ENCODE measurements at regions not wholly inside any gene's neighbourhood (a gene's known extent, or its start where the extent isn't known, plus 50 kb on each side); places are given as distances from the start of the nearest gene placed in this dataset.

DNA sequence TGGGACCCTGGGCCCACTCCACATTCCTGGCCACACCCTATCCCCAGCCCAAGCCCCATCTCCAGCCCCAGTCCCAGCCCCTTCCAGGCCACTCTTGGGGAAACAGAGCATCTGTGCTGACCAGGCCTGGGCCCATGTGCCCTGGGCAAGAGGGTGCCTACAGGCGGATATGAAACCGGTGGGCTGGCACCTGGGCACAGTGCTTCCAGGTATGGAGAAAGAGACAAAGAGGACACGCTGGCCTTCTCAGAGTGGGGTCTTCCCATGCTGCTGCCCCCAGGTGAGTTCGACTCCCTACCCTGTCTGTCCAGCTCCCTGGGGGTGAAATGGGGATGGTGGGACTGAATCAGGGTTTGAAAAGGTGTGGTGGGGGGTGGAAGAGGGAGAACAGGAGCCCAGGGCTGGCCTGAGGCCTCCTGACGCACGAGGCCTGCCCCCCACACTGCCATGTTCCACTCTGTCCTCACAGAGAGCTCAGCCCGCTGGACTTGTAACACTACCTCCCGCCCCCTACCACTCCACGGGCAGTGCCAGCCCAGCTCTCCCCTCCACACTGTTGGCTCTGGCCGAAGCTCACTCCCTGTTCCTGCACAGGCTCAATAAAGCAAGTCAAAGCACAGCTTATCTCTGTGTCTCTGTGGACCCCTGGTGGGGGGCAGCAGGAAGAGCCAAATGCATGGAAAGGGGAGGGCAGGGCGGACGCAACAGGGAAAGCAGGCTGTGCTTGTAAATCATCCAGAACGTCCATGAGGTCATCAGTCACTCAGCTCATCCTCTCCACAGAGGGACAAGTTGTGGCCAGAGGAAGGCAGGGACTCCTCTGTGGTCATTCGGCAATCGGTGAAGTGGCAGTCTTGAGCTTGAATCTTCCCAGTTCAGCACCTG, 71.1 kb upstream of the TMEM97 start:
- H3K27me3 ChIP-seq (ENCODE audit: insufficient read depth, low read length): no peaks in the 10 kb centered on the region
- no peak overlapping the region for H3K56ac ChIP-seq (ENCODE audit: insufficient read length, low read depth, low read length)
- no peak overlapping the region for H2BK5ac ChIP-seq (ENCODE audit: insufficient read length, low read length)
- no peak overlapping the region for H2BK120ac ChIP-seq (ENCODE audit: low read depth, low read length, poor library complexity, severe bottlenecking)
- H2AK5ac ChIP-seq (ENCODE audit: insufficient read length, low read length): no peak overlapping the region
- H3K4me2 ChIP-seq (ENCODE audit: insufficient read depth, insufficient read length, low read length): no peak overlapping the region
- peak overlapping the region in 1 of 3 experiments; percentile 80; a peak in 1 of 7 replicates for H3K27ac Mint-ChIP-seq
- no peak overlapping the region for H3K4me3 Mint-ChIP-seq
- H3K14ac ChIP-seq (ENCODE audit: insufficient read depth, low read length): no peak overlapping the region
- no peaks in the 10 kb centered on the region for H3K79me1 ChIP-seq (ENCODE audit: insufficient read depth, low read depth, low read length, poor library complexity, severe bottlenecking)
- H4K8ac ChIP-seq (replicated peaks; ENCODE audit: insufficient read length, low read depth, low read length): no peak overlapping the region
- no peak overlapping the region for H3T11ph ChIP-seq (ENCODE audit: low read length)
- no peaks in the 10 kb centered on the region; a peak in 1 of 7 replicates for H3K36me3 Mint-ChIP-seq (ENCODE audit: insufficient read depth in 1 of 3, low read depth in 3 of 3)
- no peaks in the 10 kb centered on the region for H3K79me2 ChIP-seq (ENCODE audit: insufficient read depth, low read length)
- H4K91ac ChIP-seq (ENCODE audit: insufficient read length, low read depth, low read length): no peak overlapping the region
- H3K4me1 ChIP-seq (ENCODE audit: insufficient read depth, low read length): no peaks in the 10 kb centered on the region
- no peak overlapping the region for H3K27ac ChIP-seq (ENCODE audit: insufficient read length, low read depth, low read length)
- H4K5ac ChIP-seq (ENCODE audit: insufficient read length, low read depth, low read length): no peak overlapping the region
- no peak overlapping the region for H2BK20ac ChIP-seq (ENCODE audit: low read depth, low read length, poor library complexity, severe bottlenecking)
- no peaks in the 10 kb centered on the region; a peak in 1 of 5 replicates for H3K9me3 Mint-ChIP-seq
- no peak overlapping the region for H3K23ac ChIP-seq (ENCODE audit: insufficient read length, low read depth, low read length)
- no peaks in the 10 kb centered on the region for H3K9me3 ChIP-seq (ENCODE audit: control insufficient read depth, low read depth, low read length)
- H3K27me3 Mint-ChIP-seq (ENCODE audit: low read depth): peaks cover 15% of the 10 kb centered on the region
- no CpG with 5 or more reads among the region's 15 CpGs for WGBS (ENCODE audit: extremely low coverage, insufficient read length, low lambda C conversion rate)
- H3K9ac ChIP-seq (ENCODE audit: extremely low read depth, insufficient read length, low read length): no peak overlapping the region
- H2AFZ ChIP-seq (ENCODE audit: low read length): no peak overlapping the region
- H3K23me2 ChIP-seq (ENCODE audit: insufficient read length, low read depth, low read length, poor library complexity, severe bottlenecking): peaks cover 3% of the 10 kb centered on the region
- peaks cover 8 to 14% of the 10 kb centered on the region in 2 experiments for H3K4me1 Mint-ChIP-seq
- no peak overlapping the region for H3K4ac ChIP-seq (ENCODE audit: low read depth, low read length)
- DNase-seq: peak; percentile 70
- H4K20me1 ChIP-seq (ENCODE audit: control insufficient read depth, insufficient read depth, insufficient read length): no peaks in the 10 kb centered on the region
- no peak overlapping the region for H3K18ac ChIP-seq (ENCODE audit: insufficient read length, low read depth, low read length)
- TF ChIP-seq, protein P1, sequence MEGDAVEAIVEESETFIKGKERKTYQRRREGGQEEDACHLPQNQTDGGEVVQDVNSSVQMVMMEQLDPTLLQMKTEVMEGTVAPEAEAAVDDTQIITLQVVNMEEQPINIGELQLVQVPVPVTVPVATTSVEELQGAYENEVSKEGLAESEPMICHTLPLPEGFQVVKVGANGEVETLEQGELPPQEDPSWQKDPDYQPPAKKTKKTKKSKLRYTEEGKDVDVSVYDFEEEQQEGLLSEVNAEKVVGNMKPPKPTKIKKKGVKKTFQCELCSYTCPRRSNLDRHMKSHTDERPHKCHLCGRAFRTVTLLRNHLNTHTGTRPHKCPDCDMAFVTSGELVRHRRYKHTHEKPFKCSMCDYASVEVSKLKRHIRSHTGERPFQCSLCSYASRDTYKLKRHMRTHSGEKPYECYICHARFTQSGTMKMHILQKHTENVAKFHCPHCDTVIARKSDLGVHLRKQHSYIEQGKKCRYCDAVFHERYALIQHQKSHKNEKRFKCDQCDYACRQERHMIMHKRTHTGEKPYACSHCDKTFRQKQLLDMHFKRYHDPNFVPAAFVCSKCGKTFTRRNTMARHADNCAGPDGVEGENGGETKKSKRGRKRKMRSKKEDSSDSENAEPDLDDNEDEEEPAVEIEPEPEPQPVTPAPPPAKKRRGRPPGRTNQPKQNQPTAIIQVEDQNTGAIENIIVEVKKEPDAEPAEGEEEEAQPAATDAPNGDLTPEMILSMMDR (conservative IDR thresholded peaks at IDR 0.05): peak; percentile 33; the same call in 2 of the 3 replicates
- no peak overlapping the region for H2BK15ac ChIP-seq (ENCODE audit: low read depth, low read length)
- no peak overlapping the region for H2BK12ac ChIP-seq (ENCODE audit: insufficient read length, low read depth, low read length)

All from H9 (cell line).